ENCODE measurements at regions not wholly inside any gene's neighbourhood (a gene's known extent, or its start where the extent isn't known, plus 50 kb on each side); places are given as distances from the start of the nearest gene placed in this dataset.

- no peaks in the 10 kb centered on the region for H3K4me1 ChIP-seq
- intact Hi-C loops (cut with DNase I) = no loop called here
- no peak overlapping the region for H3K4me3 ChIP-seq
- peak in 1 of 4 donors; percentile 43 for ATAC-seq
- no peak overlapping the region for H3K27ac ChIP-seq
- TF ChIP-seq CTCF (IDR thresholded peaks at IDR 0.05) = no peak
- H3K27me3 ChIP-seq (ENCODE audit: insufficient read depth in 3 of 3, low read length in 2 of 3) = no peaks in the 10 kb centered on the region
- WGBS, 3 donors = 39 to 59% (median 50%) methylated on average over 3 of the region's 3 CpGs
- no peak for DNase-seq
- H3K36me3 ChIP-seq (ENCODE audit: insufficient read depth in 1 of 2, low read depth in 1 of 2) = no peaks in the 10 kb centered on the region
- no peaks in the 10 kb centered on the region for H3K9me3 ChIP-seq
Measured at GRCh38 chr6:15870333-15871043, 207.7 kb upstream of the DTNBP1 start.

- H3K9me3 ChIP-seq = no peaks in the 10 kb centered on the region
- H3K4me3 ChIP-seq = no peak overlapping the region
- no peaks in the 10 kb centered on the region for H3K4me1 ChIP-seq
- DNase-seq (no peak), ATAC-seq (no peak)
- H3K36me3 ChIP-seq (ENCODE audit: insufficient read depth in 1 of 2, low read depth in 1 of 2) = no peaks in the 10 kb centered on the region
- no peak for TF ChIP-seq CTCF (IDR thresholded peaks at IDR 0.05)
- H3K27me3 ChIP-seq (ENCODE audit: insufficient read depth in 3 of 3, low read length in 2 of 3) = no peaks in the 10 kb centered on the region
- intact Hi-C loops (cut with DNase I) = no loop called here
- no peak overlapping the region for H3K27ac ChIP-seq
Measured at GRCh38 chr6:15864708-15865062, 201.9 kb upstream of the DTNBP1 start.

GRCh38 chr6:15864038-15864707 lies 201.3 kb upstream of the DTNBP1 start:
- DNase-seq (no peak), ATAC-seq (no peak)
- no peak for TF ChIP-seq CTCF (IDR thresholded peaks at IDR 0.05)
- H3K4me3 ChIP-seq = no peak overlapping the region
- H3K27me3 ChIP-seq (ENCODE audit: insufficient read depth in 3 of 3, low read length in 2 of 3) = no peaks in the 10 kb centered on the region
- H3K4me1 ChIP-seq = no peaks in the 10 kb centered on the region
- intact Hi-C loops (cut with DNase I) = no loop called here
- WGBS, 3 donors = 63 to 75% (median 74%) methylated on average over 7 of the region's 7 CpGs
- no peak overlapping the region for H3K27ac ChIP-seq
- no peaks in the 10 kb centered on the region for H3K9me3 ChIP-seq
- no peaks in the 10 kb centered on the region for H3K36me3 ChIP-seq (ENCODE audit: insufficient read depth in 1 of 2, low read depth in 1 of 2)

- intact Hi-C loops (cut with DNase I) = no loop called here
- no peak for ATAC-seq
Measured at GRCh38 chr6:15862810-15863209, 200.0 kb upstream of the DTNBP1 start.

More at GRCh38 chr6:15862810-15863209, 200.0 kb upstream of the DTNBP1 start:
- Histone ChIP-seq H3K27ac (no peak overlapping the region), H3K27me3 (ENCODE audit: insufficient read depth in 3 of 3, low read length in 2 of 3) (no peaks in the 10 kb centered on the region), H3K4me1 (no peaks in the 10 kb centered on the region), H3K9me3 (no peaks in the 10 kb centered on the region), H3K36me3 (ENCODE audit: insufficient read depth in 1 of 2, low read depth in 1 of 2) (no peaks in the 10 kb centered on the region), H3K4me3 (no peak overlapping the region)
- 24 to 48% (median 35%) methylated on average over 1 of the region's 1 CpG for WGBS, 3 donors
- DNase-seq = no peak
- TF ChIP-seq CTCF (IDR thresholded peaks at IDR 0.05) = no peak
